HG02973 (cell line): ENCODE measurements at regions not wholly inside any gene's neighbourhood (a gene's known extent, or its start where the extent isn't known, plus 50 kb on each side); places are given as distances from the start of the nearest gene placed in this dataset.
"Not testable (repeated sequence)": the region's sequence is repeated elsewhere in the genome, so short reads cannot be mapped to it uniquely, and the experiment has no call there.

Experiments used
- ATAC-seq: cut with Tn5 transposase; IDR thresholded peaks from one replicate; pipeline ENCODE4 v1.9.1; 2021; ENCODE audit warnings: moderate library complexity; ENCODE audit not compliant: unreplicated experiment

GRCh38 chr13:79642596-79642995 is 161.6 kb downstream of the NDFIP2 start:
- no peak for ATAC-seq

GRCh38 chr13:79637133-79637763 is 156.3 kb downstream of the NDFIP2 start:
- no peak for ATAC-seq

GRCh38 chr13:79631051-79631659 is 150.2 kb downstream of the NDFIP2 start:
- ATAC-seq: no peak

GRCh38 chr13:79628463-79628862 is 147.5 kb downstream of the NDFIP2 start:
- no peak for ATAC-seq

DNA sequence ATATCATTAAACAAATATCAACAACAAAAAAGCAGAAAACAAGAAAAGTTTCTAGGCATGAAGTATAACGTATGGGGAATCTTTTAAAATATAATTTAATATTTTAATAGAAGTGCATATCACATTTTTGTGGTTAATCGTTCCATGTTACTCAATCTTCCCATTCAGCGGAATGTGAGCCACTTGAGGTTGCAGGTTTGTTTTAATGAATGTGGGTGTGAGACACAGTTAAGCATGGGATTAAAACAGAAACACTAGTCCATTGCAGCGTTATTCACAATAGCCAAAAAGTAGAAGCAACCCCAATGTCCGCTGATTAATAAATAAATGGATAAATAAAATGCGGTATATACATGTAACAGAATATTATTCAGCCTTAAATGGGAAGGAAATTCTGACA is 146.0 kb downstream of the NDFIP2 start:
- ATAC-seq: no peak

DNA sequence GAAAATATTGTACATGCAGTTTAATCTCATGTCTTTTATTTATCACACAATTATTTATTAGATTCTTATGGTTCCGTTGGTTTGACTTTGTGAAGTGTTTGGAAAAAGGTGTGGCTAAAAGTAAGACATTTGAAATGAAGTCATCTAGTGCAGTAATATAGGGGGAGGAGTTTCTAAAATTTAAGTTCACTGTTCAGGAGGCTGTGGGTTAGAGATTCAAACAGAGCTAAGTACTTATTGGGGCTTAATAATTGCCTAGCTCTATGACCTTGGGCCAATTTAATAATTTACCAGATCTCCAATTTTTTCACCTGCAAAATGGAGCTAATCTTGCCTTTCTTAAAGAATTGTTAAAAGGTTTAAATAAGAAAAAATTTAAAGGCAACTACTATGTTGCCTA is 144.6 kb downstream of the NDFIP2 start:
- ATAC-seq: no peak

- ATAC-seq: no peak
Measured at GRCh38 chr13:79621902-79622301, 140.9 kb downstream of the NDFIP2 start.

DNA sequence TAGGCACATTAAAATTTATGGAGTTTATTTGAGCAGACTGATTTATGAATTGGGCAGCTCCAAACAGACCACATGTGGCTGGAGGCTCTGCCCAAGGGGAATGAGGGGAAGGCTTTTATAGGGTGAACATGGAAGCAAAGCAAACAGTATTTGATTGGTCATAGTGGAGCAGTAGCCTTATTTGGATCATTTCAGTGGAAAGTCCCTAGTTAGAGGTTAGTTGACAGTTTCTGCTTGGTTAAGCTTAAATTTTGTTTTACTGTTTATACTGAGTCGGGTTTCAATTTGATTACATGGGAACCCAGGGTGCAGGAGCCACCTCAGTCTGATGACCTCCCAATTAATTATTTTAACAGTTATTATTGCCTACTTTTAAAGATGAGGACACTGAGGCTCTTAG is 140.5 kb downstream of the NDFIP2 start:
- no peak for ATAC-seq

GRCh38 chr13:79614250-79614918 is 133.4 kb downstream of the NDFIP2 start:
- ATAC-seq: no peak

DNA sequence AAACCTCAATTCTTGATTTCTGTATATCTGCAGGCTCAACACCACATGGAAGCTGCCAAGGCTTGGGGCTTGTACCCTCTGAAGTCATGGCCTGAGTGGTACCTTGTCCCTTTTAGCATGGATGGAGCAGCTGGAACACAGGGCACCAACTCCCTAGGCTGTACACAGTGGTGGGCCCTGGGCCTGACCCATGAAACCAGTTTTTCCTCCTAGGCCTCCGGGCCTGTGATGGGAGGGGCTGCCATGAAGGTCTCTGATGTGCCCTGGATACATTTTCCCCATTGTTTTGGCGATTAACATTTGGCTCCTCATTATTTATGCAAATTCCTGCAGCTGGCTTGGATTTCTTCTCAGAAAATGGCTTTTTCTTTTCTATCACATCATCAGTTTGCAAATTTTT is 131.6 kb downstream of the NDFIP2 start:
- no peak for ATAC-seq

DNA sequence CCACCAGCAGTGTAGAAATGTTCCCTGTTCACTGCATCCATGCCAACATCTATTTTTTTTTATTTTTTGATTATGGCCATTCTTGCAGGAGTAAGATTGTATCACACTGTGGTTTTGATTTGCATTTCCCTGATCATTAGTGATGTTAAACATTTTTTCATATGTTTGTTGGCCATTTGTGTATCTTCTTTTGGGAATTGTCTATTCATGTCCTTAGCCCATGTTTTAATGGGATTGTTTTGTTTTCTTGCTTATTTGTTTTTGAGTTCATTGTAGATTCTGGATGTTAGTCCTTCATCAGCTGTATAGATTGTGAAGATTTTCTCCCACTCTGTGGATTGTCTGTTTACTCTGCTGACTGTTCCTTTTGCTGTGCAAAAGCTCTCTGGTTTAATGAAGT is 126.9 kb downstream of the NDFIP2 start:
- not testable (repeated sequence) for ATAC-seq
